Pancreas (tissue), 10 donors: ENCODE measurements at regions not wholly inside any gene's neighbourhood (a gene's known extent, or its start where the extent isn't known, plus 50 kb on each side); places are given as distances from the start of the nearest gene placed in this dataset.

ENCODE experiments used
- ATAC-seq, 4 donors: fragments of 200-7000 bp; cut with Tn5 transposase; one replicate each; pipeline versions ENCODE4 v1.8.0 to v1.9.1; 2020; ENCODE audit warnings: mild to moderate bottlenecking in 4 of 4, moderate library complexity in 4 of 4
- DNase-seq, 6 donors: peaks; one replicate each; pipeline ENCODE4 v3.0.0-alpha.2; 2020
- FAIRE-seq: peaks from 2 replicates; lab custom pipeline; 2012; peaks lifted over from hg19 to GRCh38; lab: Jason Lieb, UNC
- H3K27ac ChIP-seq, 4 donors: fragments of 200-600 bp; sonication (generic); 1 replicate in 3 of 4; 2 replicates in 1 of 4; pipeline versions ENCODE4 v1.5.0 to v1.8.0; 2020
- H3K27me3 ChIP-seq, 4 donors: fragments of 200-600 bp; one replicate each; pipeline ENCODE4 v1.8.0; 2021
- H3K36me3 ChIP-seq, 3 donors: fragments of 200-600 bp; sonication (generic) in 1 of 3; one replicate each; pipeline versions ENCODE4 v1.5.0 to v1.8.0; 2020 to 2021
- H3K4me1 ChIP-seq, 3 donors: fragments of 200-600 bp; one replicate each; pipeline ENCODE4 v1.8.0; 2021
- H3K4me3 ChIP-seq, 4 donors: fragments of 200-600 bp; sonication (generic) in 2 of 4; one replicate each; pipeline versions ENCODE4 v1.5.0 to v1.8.0; 2020 to 2021
- H3K9me3 ChIP-seq, 4 donors: fragments of 200-600 bp; one replicate each; pipeline ENCODE4 v1.8.0; 2021
- CTCF ChIP-seq, 4 donors: fragments of 200-600 bp; sonication (generic) in 3 of 4; IDR thresholded peaks; one replicate each; pipeline versions ENCODE4 v1.5.0 to v1.8.0; 2021; ENCODE audit warnings: antibody characterized with exemption in 4 of 4
- WGBS, 2 donors: extraction: QIAGEN DNeasy Blood & Tissue Kit; methylation state at CpG; one replicate each; pipeline ENCODE4 v1.1.7; 2013; 5-methylcytosine and 5-hydroxymethylcytosine counted together
- intact Hi-C, 3 donors: fragments of 100-400 bp; cut with DNase I; formaldehyde crosslinking; loops; one replicate each; pipeline versions ENCODE4 v1.11.1 to v1.14.2; 2022
- donor health status: healthy with polysubstance abuse.
- donor health status: DM: no; HTN: no; CAD: no; lungs with moderate emphysema.
- donor health status: DM: no; HTN: no; CAD: no.
- donor health status: control.
- donor health status: control.
- donor health status: Bipolar disorder and iron deficiency.
- donor health status: DM: yes; HTN: yes; CAD: no.
- donor health status: DM: no; HTN: no; CAD: no.
- donor health status: DM: no; HTN: no; CAD: no.
- donor health status: DM: yes; HTN: yes; CAD: no.

DNA sequence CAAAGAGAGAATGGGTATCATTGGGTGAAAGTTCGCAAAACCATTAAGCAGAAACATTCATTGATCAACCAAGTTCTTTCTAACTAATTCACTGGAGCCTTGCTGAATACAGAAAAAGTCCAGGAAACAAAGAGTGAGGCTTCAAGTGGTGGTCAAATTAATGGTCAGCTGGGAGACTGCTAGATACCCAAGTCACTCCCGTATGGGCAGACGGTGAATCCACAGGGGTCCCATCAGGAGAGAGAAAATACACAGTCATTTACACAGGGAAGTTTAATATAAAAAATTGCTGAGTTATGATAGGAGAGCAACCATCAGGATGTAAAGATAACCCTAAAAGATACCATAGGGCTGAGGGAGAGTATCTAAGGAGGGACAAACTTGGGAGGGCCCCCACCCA lies 198.7 kb upstream of the DTNBP1 start:
- Histone ChIP-seq H3K4me1 (no peaks in the 10 kb centered on the region), H3K4me3 (no peak overlapping the region), H3K9me3 (no peaks in the 10 kb centered on the region), H3K27me3 (no peaks in the 10 kb centered on the region), H3K36me3 (no peaks in the 10 kb centered on the region), H3K27ac (no peak overlapping the region)
- no peak for TF ChIP-seq CTCF (IDR thresholded peaks at IDR 0.05)
- intact Hi-C loops, result no loop called here
- ATAC-seq (no peak), FAIRE-seq (no peak), DNase-seq (no peak)
- WGBS, 2 donors, result 94 to 96% methylated on average over 3 of the region's 3 CpGs

DNA sequence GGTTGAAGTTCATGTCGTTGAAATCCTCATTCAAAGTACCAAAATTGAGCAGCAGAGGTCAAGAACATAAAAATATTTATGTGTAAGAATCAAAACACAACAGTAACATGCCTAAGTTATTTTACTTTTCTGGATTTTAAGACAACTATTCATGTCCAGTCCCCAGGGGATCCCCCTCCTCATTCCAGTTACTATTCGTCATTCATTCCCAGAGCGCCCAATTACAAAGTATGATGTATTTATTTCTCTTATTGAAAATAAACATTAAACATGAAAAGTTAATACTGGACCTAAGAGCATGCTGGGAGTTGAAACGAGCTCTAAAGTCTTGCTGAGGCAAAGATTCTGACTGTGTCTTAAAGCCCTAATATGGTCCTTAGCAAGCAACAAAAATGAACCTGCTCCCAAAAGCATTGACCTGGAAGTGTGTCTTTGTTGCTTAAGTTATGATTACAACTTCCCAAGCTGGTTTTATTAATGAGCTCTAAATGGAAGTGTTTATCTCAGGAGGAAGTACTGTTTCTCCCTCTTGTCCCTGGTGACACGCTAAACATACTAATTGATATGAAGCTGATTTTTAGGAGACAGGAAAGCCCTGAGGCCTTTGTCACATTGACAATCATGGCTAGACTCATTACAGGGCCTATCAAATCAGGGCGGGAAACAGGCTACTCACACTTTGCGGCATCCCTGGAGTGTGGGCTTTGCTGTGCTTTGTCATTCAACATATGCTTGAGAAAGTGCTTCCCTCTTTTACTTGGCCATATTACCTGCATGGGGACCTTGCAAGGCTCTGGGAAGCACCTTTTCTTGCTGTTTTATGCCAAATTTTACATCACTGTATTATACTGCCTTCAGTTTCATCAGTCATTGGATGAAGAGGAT lies 192.2 kb upstream of the DTNBP1 start:
- no peak for FAIRE-seq
- DNase-seq, result no peak
- no peak overlapping the region for H3K27ac ChIP-seq
- H3K36me3 ChIP-seq, result no peaks in the 10 kb centered on the region
- 75 to 79% methylated on average over 7 of the region's 7 CpGs for WGBS, 2 donors
- intact Hi-C loops, result no loop called here
- H3K4me3 ChIP-seq, result no peak overlapping the region
- no peak for ATAC-seq
- H3K27me3 ChIP-seq, result no peaks in the 10 kb centered on the region
- H3K9me3 ChIP-seq, result no peaks in the 10 kb centered on the region
- no peak for TF ChIP-seq CTCF (IDR thresholded peaks at IDR 0.05)
- no peaks in the 10 kb centered on the region for H3K4me1 ChIP-seq

- no peaks in the 10 kb centered on the region for H3K27me3 ChIP-seq
- WGBS, 2 donors, result 97 to 98% methylated on average over 1 of the region's 1 CpG
- DNase-seq (no peak), ATAC-seq (no peak), FAIRE-seq (no peak)
- H3K27ac ChIP-seq, result no peak overlapping the region
- intact Hi-C loops, result no loop called here
- no peak overlapping the region for H3K4me3 ChIP-seq
- H3K9me3 ChIP-seq, result no peaks in the 10 kb centered on the region
- no peaks in the 10 kb centered on the region for H3K36me3 ChIP-seq
- H3K4me1 ChIP-seq, result no peaks in the 10 kb centered on the region
- no peak for TF ChIP-seq CTCF (IDR thresholded peaks at IDR 0.05)
Measured at GRCh38 chr6:15854378-15854777, 191.6 kb upstream of the DTNBP1 start.

DNA sequence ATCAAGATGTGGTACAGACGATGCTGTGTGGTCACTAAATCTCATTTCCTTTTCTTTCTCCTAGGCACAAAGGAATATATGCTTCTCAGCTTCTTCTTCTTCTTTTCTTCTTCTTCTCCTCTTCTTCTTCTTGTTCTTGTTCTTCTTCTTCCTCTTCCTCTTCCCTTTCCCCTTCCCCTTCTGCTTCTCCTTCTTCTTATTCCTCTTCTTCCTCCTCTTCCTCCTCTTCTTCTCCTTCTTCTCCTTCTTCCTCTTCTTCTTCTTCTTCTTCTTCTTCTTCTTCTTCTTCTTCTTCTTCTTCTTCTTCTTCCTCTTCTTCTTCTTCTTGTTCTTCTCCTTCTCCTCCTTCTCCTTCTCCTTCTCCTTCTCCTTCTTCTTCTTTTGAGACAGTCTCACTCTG lies 190.4 kb upstream of the DTNBP1 start:
- no peak for FAIRE-seq
- Histone ChIP-seq H3K27ac (no peak overlapping the region), H3K27me3 (no peaks in the 10 kb centered on the region), H3K9me3 (no peaks in the 10 kb centered on the region), H3K36me3 (no peaks in the 10 kb centered on the region), H3K4me1 (no peaks in the 10 kb centered on the region), H3K4me3 (no peak overlapping the region)
- intact Hi-C loops, result no loop called here
- TF ChIP-seq CTCF (IDR thresholded peaks at IDR 0.05), result no peak
- DNase-seq, result no peak
- 80 to 100% methylated on average over 1 of the region's 1 CpG for WGBS, 2 donors
- ATAC-seq, result no peak

- DNase-seq (no peak), ATAC-seq (no peak), FAIRE-seq (no peak)
- Histone ChIP-seq H3K9me3 (no peaks in the 10 kb centered on the region), H3K4me1 (no peaks in the 10 kb centered on the region), H3K27me3 (no peaks in the 10 kb centered on the region), H3K4me3 (no peak overlapping the region), H3K36me3 (no peaks in the 10 kb centered on the region), H3K27ac (no peak overlapping the region)
- 93 to 94% methylated on average over 2 of the region's 2 CpGs for WGBS, 2 donors
- no peak for TF ChIP-seq CTCF (IDR thresholded peaks at IDR 0.05)
- intact Hi-C loops, result no loop called here
Measured at GRCh38 chr6:15852289-15852688, 189.5 kb upstream of the DTNBP1 start.
